ENCODE measurements at regions not wholly inside any gene's neighbourhood (a gene's known extent, or its start where the extent isn't known, plus 50 kb on each side); places are given as distances from the start of the nearest gene placed in this dataset.
"Not testable (repeated sequence)": the region's sequence is repeated elsewhere in the genome, so short reads cannot be mapped to it uniquely, and the experiment has no call there.

DNA sequence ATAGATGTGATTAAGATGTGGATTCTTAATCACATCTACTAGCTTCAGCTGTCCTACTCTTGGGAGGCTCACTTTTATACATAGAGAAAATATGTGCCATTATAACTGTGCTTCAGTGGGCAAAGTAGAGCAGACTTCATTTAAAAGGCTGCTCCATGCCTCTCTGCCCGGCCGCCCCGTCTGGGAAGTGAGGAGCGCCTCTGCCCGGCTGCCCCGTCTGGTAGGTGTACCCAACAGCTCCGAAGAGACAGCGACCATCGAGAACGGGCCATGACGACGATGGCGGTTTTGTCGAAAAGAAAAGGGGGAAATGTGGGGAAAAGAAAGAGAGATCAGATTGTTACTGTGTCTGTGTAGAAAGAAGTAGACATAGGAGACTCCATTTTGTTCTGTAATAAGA lies 126.4 kb downstream of the TMX1 start:
- TF ChIP-seq, protein P1, sequence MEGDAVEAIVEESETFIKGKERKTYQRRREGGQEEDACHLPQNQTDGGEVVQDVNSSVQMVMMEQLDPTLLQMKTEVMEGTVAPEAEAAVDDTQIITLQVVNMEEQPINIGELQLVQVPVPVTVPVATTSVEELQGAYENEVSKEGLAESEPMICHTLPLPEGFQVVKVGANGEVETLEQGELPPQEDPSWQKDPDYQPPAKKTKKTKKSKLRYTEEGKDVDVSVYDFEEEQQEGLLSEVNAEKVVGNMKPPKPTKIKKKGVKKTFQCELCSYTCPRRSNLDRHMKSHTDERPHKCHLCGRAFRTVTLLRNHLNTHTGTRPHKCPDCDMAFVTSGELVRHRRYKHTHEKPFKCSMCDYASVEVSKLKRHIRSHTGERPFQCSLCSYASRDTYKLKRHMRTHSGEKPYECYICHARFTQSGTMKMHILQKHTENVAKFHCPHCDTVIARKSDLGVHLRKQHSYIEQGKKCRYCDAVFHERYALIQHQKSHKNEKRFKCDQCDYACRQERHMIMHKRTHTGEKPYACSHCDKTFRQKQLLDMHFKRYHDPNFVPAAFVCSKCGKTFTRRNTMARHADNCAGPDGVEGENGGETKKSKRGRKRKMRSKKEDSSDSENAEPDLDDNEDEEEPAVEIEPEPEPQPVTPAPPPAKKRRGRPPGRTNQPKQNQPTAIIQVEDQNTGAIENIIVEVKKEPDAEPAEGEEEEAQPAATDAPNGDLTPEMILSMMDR (conservative IDR thresholded peaks at IDR 0.05; ENCODE audit: low read length): not testable (repeated sequence)
- not testable (repeated sequence) for TF ChIP-seq EZH2phosphoT487 (IDR thresholded peaks at IDR 0.05; ENCODE audit: borderline replicate concordance)
